ENCODE measurements at regions not wholly inside any gene's neighbourhood (a gene's known extent, or its start where the extent isn't known, plus 50 kb on each side); places are given as distances from the start of the nearest gene placed in this dataset.

DNA sequence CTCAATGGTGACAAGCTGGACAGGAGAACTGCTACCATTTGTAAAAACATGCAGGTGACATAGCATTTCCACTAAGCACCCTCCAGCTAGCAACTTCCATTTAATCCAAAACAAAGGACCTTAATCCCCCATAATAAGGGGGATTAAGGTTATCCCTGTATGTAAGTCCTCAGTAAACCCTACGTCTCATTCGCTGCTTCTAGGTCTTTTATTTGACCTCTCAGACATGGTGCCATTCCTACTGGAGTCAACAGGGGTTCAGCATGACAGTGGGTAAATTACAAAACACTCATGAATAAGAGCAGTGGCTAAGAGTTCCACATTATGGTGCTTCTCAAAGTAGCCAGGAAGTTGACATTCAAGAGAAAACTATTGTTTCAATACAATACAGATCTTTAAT is 121.8 kb upstream of the CAV2 start:
- Histone ChIP-seq H3K9ac (ENCODE audit: low read depth in 2 of 2, low read length in 2 of 2) (no peak overlapping the region), H3K4me3 (no peak overlapping the region), H3K36me3 (no peaks in the 10 kb centered on the region), H3K27me3 (no peaks in the 10 kb centered on the region), H3K27ac (no peak overlapping the region), H3K9me3 (no peaks in the 10 kb centered on the region), H3K4me1 (no peaks in the 10 kb centered on the region)
- intact Hi-C loops (cut with DNase I) = no loop called here
- TF ChIP-seq, protein P1, sequence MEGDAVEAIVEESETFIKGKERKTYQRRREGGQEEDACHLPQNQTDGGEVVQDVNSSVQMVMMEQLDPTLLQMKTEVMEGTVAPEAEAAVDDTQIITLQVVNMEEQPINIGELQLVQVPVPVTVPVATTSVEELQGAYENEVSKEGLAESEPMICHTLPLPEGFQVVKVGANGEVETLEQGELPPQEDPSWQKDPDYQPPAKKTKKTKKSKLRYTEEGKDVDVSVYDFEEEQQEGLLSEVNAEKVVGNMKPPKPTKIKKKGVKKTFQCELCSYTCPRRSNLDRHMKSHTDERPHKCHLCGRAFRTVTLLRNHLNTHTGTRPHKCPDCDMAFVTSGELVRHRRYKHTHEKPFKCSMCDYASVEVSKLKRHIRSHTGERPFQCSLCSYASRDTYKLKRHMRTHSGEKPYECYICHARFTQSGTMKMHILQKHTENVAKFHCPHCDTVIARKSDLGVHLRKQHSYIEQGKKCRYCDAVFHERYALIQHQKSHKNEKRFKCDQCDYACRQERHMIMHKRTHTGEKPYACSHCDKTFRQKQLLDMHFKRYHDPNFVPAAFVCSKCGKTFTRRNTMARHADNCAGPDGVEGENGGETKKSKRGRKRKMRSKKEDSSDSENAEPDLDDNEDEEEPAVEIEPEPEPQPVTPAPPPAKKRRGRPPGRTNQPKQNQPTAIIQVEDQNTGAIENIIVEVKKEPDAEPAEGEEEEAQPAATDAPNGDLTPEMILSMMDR (IDR thresholded peaks at IDR 0.05) = no peak
- no peak for DNase-seq

DNA sequence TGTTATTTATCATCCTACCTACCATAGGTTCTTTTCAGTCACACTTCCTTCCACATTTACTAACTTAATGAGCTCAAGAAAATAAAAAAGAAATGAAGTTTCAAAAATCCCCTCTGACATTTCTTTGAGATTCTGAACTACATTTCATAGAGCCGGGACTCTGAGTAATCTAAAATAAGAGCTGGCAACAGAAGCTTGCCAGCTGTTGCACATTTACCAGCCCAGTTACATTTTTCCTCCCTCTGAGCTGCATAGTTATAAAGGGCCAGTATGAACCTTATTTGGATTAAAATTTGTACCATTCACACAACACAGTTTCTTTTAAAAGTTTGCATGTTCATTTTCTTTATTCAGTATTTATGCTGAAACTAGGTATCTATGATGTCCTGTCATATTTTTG is 119.5 kb upstream of the CAV2 start:
- intact Hi-C loops (cut with DNase I) = no loop called here
- H3K9me3 ChIP-seq = no peaks in the 10 kb centered on the region
- no peaks in the 10 kb centered on the region for H3K36me3 ChIP-seq
- no peak overlapping the region for H3K27ac ChIP-seq
- H3K9ac ChIP-seq (ENCODE audit: low read depth in 2 of 2, low read length in 2 of 2) = no peak overlapping the region
- TF ChIP-seq, protein P1 (IDR thresholded peaks at IDR 0.05) = no peak
- H3K4me1 ChIP-seq = no peaks in the 10 kb centered on the region
- H3K4me3 ChIP-seq = no peak overlapping the region
- DNase-seq = no peak
- H3K27me3 ChIP-seq = no peaks in the 10 kb centered on the region

DNA sequence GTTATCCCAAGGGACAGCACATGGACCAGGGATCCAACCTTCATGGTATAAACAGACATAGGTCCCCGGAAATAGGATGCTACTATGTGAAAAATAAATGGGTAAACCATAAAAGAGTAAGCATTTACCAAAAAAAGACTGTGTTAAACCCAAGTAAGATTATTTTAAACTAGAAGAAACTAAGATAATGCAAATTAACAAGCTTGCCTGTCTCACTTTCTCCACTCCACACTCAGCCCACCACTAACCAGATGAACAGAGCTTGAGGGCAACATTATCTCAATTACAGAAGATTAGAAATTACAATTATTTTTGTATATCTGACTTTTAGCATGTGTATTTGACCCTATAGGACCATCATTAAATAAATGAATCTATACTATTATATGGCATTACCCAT is 117.2 kb upstream of the CAV2 start:
- H3K9me3 ChIP-seq = no peaks in the 10 kb centered on the region
- no peak overlapping the region for H3K9ac ChIP-seq (ENCODE audit: low read depth in 2 of 2, low read length in 2 of 2)
- no peaks in the 10 kb centered on the region for H3K36me3 ChIP-seq
- H3K27me3 ChIP-seq = no peaks in the 10 kb centered on the region
- no peak overlapping the region for H3K27ac ChIP-seq
- no peak overlapping the region for H3K4me3 ChIP-seq
- intact Hi-C loops (cut with DNase I) = no loop called here
- no peak for DNase-seq
- TF ChIP-seq, protein P1 (IDR thresholded peaks at IDR 0.05) = no peak
- no peaks in the 10 kb centered on the region for H3K4me1 ChIP-seq

DNA sequence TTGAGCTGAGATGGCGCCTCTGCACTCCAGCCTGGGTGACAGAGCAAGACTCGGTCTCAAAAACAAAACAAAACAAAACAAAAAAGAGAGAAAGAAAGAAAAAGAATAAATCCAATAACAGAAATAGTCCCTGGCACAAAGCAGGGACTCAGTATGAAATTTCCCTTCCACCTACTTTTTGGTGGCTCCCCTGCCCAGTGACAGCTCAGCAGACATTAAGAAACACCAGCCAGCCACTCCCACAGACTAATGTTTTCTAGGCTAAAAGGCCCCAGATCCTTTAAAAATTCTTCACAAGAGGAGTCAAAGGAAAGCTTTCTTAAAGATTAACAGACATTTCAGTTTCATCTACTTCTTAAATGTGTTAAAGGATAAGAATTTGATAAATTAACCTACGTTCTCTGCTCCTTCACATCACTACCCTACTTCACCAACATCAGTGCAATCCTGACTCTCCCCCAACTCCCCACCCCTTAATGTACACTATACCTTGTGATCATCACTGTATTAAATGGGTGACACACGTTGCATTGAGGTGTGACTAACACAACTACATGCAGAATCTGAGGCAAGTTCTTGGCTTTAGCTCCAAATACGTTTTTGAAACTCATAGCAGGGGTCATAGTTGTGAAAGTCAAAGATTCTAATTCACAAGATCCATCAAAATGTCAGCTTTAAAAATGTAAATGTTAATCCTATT is 114.5 kb upstream of the CAV2 start:
- H3K9me3 ChIP-seq = no peaks in the 10 kb centered on the region

DNA sequence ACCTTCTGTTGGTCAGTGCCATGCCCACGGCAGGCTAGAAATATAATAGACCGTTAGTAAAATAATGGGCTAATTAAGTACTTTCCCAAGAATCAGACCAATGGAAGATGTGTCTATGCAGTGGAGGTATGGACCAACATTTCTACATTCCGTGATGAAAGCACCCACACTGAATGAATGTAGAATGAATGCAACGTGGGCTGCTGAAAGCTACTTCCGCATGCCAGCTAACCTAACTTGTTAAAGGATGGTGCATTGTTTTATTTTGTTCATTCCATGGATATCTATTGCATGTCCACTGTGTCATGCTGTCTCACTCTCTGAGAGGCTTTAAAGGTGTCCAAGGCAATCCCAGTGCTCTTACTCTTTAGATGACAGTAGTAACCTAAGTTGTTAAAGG is 112.9 kb upstream of the CAV2 start:
- H3K4me1 ChIP-seq = no peaks in the 10 kb centered on the region
- no peak overlapping the region for H3K4me3 ChIP-seq
- TF ChIP-seq, protein P1 (IDR thresholded peaks at IDR 0.05) = no peak
- H3K9ac ChIP-seq (ENCODE audit: low read depth in 2 of 2, low read length in 2 of 2) = no peak overlapping the region
- H3K27me3 ChIP-seq = no peaks in the 10 kb centered on the region
- no peak overlapping the region for H3K27ac ChIP-seq
- no peaks in the 10 kb centered on the region for H3K9me3 ChIP-seq
- DNase-seq = no peak
- intact Hi-C loops (cut with DNase I) = no loop called here
- H3K36me3 ChIP-seq = no peaks in the 10 kb centered on the region

More for the DNA sequence above, 114.5 kb upstream of the CAV2 start:
- H3K27ac ChIP-seq = no peak overlapping the region
- DNase-seq = no peak
- H3K4me1 ChIP-seq = no peaks in the 10 kb centered on the region
- H3K36me3 ChIP-seq = no peaks in the 10 kb centered on the region
- H3K27me3 ChIP-seq = no peaks in the 10 kb centered on the region
- H3K4me3 ChIP-seq = no peak overlapping the region
- TF ChIP-seq, protein P1 (IDR thresholded peaks at IDR 0.05) = no peak
- intact Hi-C loops (cut with DNase I) = no loop called here
- no peak overlapping the region for H3K9ac ChIP-seq (ENCODE audit: low read depth in 2 of 2, low read length in 2 of 2)

All from colonic mucosa (tissue), 4 donors.